HFFc6 (cell line): ENCODE measurements at regions not wholly inside any gene's neighbourhood (a gene's known extent, or its start where the extent isn't known, plus 50 kb on each side); places are given as distances from the start of the nearest gene placed in this dataset.

Experiments
- DNase-seq: peaks from one replicate; pipeline ENCODE4 v3.0.0-alpha.2; 2018
- H3K27ac Mint-ChIP-seq: 2 replicates; pipeline ENCODE4 v1.8.0; 2020; ENCODE audit warnings: mild to moderate bottlenecking, mixed read lengths
- H3K27me3 Mint-ChIP-seq: 2 replicates; pipeline ENCODE4 v1.8.0; 2021; ENCODE audit warnings: mild to moderate bottlenecking, moderate library complexity, mixed read lengths; ENCODE audit not compliant: insufficient read depth
- H3K36me3 Mint-ChIP-seq: 2 replicates; pipeline ENCODE4 v1.8.0; 2021; ENCODE audit warnings: low read depth, mixed read lengths
- H3K4me1 Mint-ChIP-seq: 2 replicates; pipeline ENCODE4 v1.8.0; 2020; ENCODE audit warnings: low read depth, mixed read lengths
- H3K4me3 Mint-ChIP-seq: 2 replicates; pipeline ENCODE4 v1.8.0; 2020; ENCODE audit warnings: mild to moderate bottlenecking, moderate library complexity, mixed read lengths
- H3K9me3 Mint-ChIP-seq: 2 replicates; pipeline ENCODE4 v1.8.0; 2020; ENCODE audit warnings: mild to moderate bottlenecking, mixed read lengths
- CTCF ChIP-seq: fragments of 200-600 bp; sonication (generic); IDR thresholded peaks from 2 replicates; pipeline ENCODE4 v1.5.0; 2021; ENCODE audit warnings: antibody characterized with exemption, mild to moderate bottlenecking

- DNase-seq, result no peak
- Mint-ChIP-seq H3K36me3 (no peaks in the 10 kb centered on the region), H3K27ac (no peak overlapping the region), H3K4me1 (peaks cover 21% of the 10 kb centered on the region), H3K9me3 (no peaks in the 10 kb centered on the region), H3K27me3 (no peaks in the 10 kb centered on the region; the same call in 1 of the 2 replicates), H3K4me3 (no peak overlapping the region)
- TF ChIP-seq CTCF, result no peak
Observed at GRCh38 chr1:102631691-102632090, 476.6 kb downstream of the COL11A1 start.

- Mint-ChIP-seq H3K27me3 (no peaks in the 10 kb centered on the region; the same call in 1 of the 2 replicates), H3K27ac (no peak overlapping the region), H3K4me3 (no peak overlapping the region), H3K9me3 (no peaks in the 10 kb centered on the region), H3K36me3 (no peaks in the 10 kb centered on the region), H3K4me1 (peaks cover 22% of the 10 kb centered on the region)
- no peak for DNase-seq
- no peak for TF ChIP-seq CTCF
Observed at GRCh38 chr1:102630041-102630440, 478.3 kb downstream of the COL11A1 start.

- TF ChIP-seq CTCF, result no peak
- H3K9me3 Mint-ChIP-seq, result no peaks in the 10 kb centered on the region
- H3K27me3 Mint-ChIP-seq, result no peaks in the 10 kb centered on the region; the same call in 1 of the 2 replicates
- H3K4me1 Mint-ChIP-seq, result peaks cover 22% of the 10 kb centered on the region
- DNase-seq, result no peak
- peak overlapping the region; percentile 75 for H3K4me3 Mint-ChIP-seq
- no peaks in the 10 kb centered on the region for H3K36me3 Mint-ChIP-seq
- no peak overlapping the region for H3K27ac Mint-ChIP-seq
Observed at GRCh38 chr1:102628109-102628613, 480.2 kb downstream of the COL11A1 start.

- Mint-ChIP-seq H3K27ac (no peak overlapping the region), H3K4me1 (peaks cover 22% of the 10 kb centered on the region), H3K36me3 (no peaks in the 10 kb centered on the region), H3K27me3 (no peaks in the 10 kb centered on the region; the same call in 1 of the 2 replicates), H3K9me3 (no peaks in the 10 kb centered on the region), H3K4me3 (no peak overlapping the region)
- no peak for DNase-seq
- no peak for TF ChIP-seq CTCF
Observed at GRCh38 chr1:102627145-102627544, 481.2 kb downstream of the COL11A1 start.

- no peak for DNase-seq
- H3K9me3 Mint-ChIP-seq, result no peaks in the 10 kb centered on the region
- no peak overlapping the region for H3K27ac Mint-ChIP-seq
- H3K4me1 Mint-ChIP-seq, result peaks cover 20% of the 10 kb centered on the region
- TF ChIP-seq CTCF, result no peak
- no peaks in the 10 kb centered on the region for H3K36me3 Mint-ChIP-seq
- no peak overlapping the region for H3K4me3 Mint-ChIP-seq
- H3K27me3 Mint-ChIP-seq, result peaks cover 1% of the 10 kb centered on the region
Observed at GRCh38 chr1:102615896-102616295, 492.4 kb downstream of the COL11A1 start.

GRCh38 chr1:102595106-102595505 is 513.2 kb downstream of the COL11A1 start:
- peaks cover 1% of the 10 kb centered on the region; the same call in 1 of the 2 replicates for H3K27me3 Mint-ChIP-seq
- H3K27ac Mint-ChIP-seq, result no peak overlapping the region
- no peak for TF ChIP-seq CTCF
- DNase-seq, result no peak
- H3K9me3 Mint-ChIP-seq, result no peaks in the 10 kb centered on the region
- H3K36me3 Mint-ChIP-seq, result no peaks in the 10 kb centered on the region
- no peak overlapping the region for H3K4me3 Mint-ChIP-seq
- H3K4me1 Mint-ChIP-seq, result peaks cover 32% of the 10 kb centered on the region
